A549 (cell line): ENCODE measurements at regions not wholly inside any gene's neighbourhood (a gene's known extent, or its start where the extent isn't known, plus 50 kb on each side); places are given as distances from the start of the nearest gene placed in this dataset.
"Not testable (repeated sequence)": the region's sequence is repeated elsewhere in the genome, so short reads cannot be mapped to it uniquely, and the experiment has no call there.

Experiments used
- ATAC-seq, 2 experiments: fragments of 200-7000 bp in 1 of 2; fragments of >200 bp in 1 of 2; cut with Nextera tagmentation in 1 of 2; cut with Tn5 transposase in 1 of 2; 3 replicates each; pipeline versions ENCODE4 v1.8.0 to v1.9.1; 2018 to 2020; ENCODE audit warnings: mild to moderate bottlenecking in 1 of 2, moderate library complexity in 1 of 2
- CTCF ChIA-PET: fragments of 300-600 bp; sonication (Branson Sonifier 250); formaldehyde crosslinking; extraction: SDS; loops from one replicate; lab custom pipeline; 2021; ENCODE audit warnings: antibody characterized with exemption, inconsistent platforms; lab: Yijun Ruan, JAX
- POLR2A ChIA-PET: fragments of 350-600 bp; formaldehyde crosslinking; extraction: SDS; loops from one replicate; lab custom pipeline; 2021; ENCODE audit warnings: antibody characterized with exemption, inconsistent platforms; lab: Yijun Ruan, JAX
- DNase-seq, 2 experiments: peaks; one replicate each; pipeline versions ENCODE4 v3.0.0 to v3.0.0-alpha.2; 2011 to 2016; ENCODE audit warnings: low read depth in 1 of 2, low spot score in 1 of 2
- FAIRE-seq: peaks from 2 replicates; lab custom pipeline; 2011; peaks lifted over from hg19 to GRCh38; lab: Jason Lieb, UNC
- H3K27ac ChIP-seq, 2 experiments: fragments of >200 bp; sonication (Bioruptor Twin); formaldehyde crosslinking; 3 replicates each; pipeline ENCODE4 v1.5.1; 2016 to 2017
- H3K4me1 ChIP-seq: fragments of >200 bp; sonication (Bioruptor Twin); formaldehyde crosslinking; 3 replicates; pipeline ENCODE4 v1.6.1; 2016
- H3K4me2 ChIP-seq: fragments of >200 bp; sonication (Bioruptor Twin); formaldehyde crosslinking; 3 replicates; pipeline ENCODE4 v1.6.1; 2016
- H3K4me3 ChIP-seq: fragments of >200 bp; sonication (Bioruptor Twin); formaldehyde crosslinking; 3 replicates; pipeline ENCODE4 v1.5.1; 2016
- H3K9me3 ChIP-seq: fragments of >200 bp; sonication (Bioruptor Twin); formaldehyde crosslinking; 3 replicates; pipeline ENCODE4 v1.6.1; 2016
- WGBS: methylation state at CpG from one replicate; pipeline ENCODE4 v1.1.6; 2017; ENCODE audit errors: missing lambda C conversion rate; 5-methylcytosine and 5-hydroxymethylcytosine counted together

DNA sequence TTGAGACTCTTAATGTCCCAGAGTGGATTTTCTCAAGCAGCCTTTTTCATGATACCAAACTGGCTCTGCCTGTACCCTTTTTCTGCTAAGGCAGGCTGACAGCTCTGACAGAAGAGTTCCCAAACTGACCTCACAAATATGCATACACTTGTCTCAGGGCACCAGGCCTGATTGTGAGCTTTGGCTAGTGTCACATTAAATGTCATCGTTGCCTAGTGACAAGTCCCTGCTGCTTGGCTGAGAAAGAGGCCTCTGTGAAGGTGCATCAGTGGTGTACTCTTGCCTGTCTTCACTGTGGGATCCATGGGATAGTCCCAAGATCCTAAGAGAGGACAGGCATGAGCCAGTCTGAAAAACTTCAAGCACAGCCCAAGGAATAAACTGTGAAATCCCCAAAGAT lies 68.8 kb downstream of the RBMY1J start:
- CTCF ChIA-PET: not testable (repeated sequence)
- no CpG with 5 or more reads among the region's 1 CpG for WGBS

DNA sequence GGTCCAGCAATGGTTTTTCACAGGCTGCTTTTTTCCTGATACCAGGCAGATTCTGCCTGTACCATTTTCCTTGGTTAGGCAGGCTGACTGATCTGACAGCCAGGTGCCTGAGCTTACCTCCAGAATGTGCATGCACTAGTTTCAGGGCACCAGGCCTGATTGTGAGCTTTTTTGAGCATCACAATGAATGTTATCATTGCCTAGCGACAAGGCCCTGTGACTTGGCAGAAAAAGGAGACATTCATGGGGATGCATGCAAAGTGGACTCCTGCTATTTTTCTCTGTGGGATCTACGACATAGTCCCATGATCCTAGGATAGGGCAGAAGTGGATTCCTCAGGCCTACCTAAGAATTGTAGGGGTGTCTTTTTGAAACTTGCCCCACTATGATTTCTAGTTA lies 74.6 kb downstream of the RBMY1J start:
- ATAC-seq, CTCF ChIA-PET, POLR2A ChIA-PET, H3K4me2 ChIP-seq, H3K27ac ChIP-seq, H3K4me1 ChIP-seq, H3K9me3 ChIP-seq, H3K4me3 ChIP-seq, DNase-seq, FAIRE-seq: not testable (repeated sequence)
- WGBS: no CpG with 5 or more reads among the region's 2 CpGs

More for the DNA sequence above, 68.8 kb downstream of the RBMY1J start:
- POLR2A ChIA-PET, ATAC-seq, H3K4me1 ChIP-seq, H3K4me3 ChIP-seq, H3K27ac ChIP-seq, DNase-seq, H3K4me2 ChIP-seq, H3K9me3 ChIP-seq: not testable (repeated sequence)
- peak; percentile 13 for FAIRE-seq

DNA sequence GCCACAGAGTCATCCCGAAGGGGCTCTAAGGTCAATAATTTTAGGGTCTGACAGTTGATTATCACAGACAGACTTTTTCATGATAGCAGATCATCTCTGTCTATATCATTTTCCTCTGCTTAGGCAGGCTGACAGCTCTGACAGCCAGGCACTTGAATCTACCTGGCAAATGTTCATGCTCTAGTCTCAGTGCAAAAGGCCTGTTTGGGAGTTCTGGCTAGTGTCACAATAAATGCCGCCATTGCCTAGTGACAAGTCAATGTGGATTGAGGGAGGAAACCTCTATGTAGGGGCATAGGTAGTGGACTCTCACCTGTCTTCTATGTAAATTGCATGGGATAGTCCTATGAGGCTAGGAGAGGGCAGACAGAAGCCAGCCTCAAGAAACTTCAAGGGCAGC lies 81.3 kb downstream of the RBMY1J start:
- CTCF ChIA-PET, POLR2A ChIA-PET, H3K27ac ChIP-seq, H3K4me3 ChIP-seq, ATAC-seq, H3K4me1 ChIP-seq, DNase-seq, H3K4me2 ChIP-seq, FAIRE-seq, H3K9me3 ChIP-seq: not testable (repeated sequence)
- no CpG with 5 or more reads among the region's 2 CpGs for WGBS

DNA sequence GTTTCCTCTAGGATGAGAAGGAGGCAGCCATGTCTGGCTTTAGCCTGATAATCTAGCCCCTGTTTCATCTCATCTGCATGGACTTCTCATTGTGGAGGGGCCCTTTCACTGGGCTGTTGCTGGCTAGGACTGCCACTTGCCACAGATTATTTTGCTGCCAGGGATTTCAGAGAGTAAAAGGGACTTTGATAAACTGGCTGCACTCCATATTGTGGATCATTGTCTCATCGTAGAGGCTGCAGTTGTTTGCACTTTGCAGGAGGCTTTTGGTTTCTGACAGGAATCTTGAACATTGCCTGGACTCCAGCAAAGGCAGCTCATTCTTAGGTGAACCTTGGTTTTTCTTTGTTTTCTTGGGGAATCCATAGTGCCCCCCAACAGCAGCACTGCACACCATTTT lies 85.5 kb downstream of the RBMY1J start:
- H3K4me1 ChIP-seq, CTCF ChIA-PET, FAIRE-seq, ATAC-seq, H3K4me2 ChIP-seq, H3K4me3 ChIP-seq, H3K27ac ChIP-seq, H3K9me3 ChIP-seq, POLR2A ChIA-PET, DNase-seq: not testable (repeated sequence)
- no CpG with 5 or more reads among the region's 1 CpG for WGBS

DNA sequence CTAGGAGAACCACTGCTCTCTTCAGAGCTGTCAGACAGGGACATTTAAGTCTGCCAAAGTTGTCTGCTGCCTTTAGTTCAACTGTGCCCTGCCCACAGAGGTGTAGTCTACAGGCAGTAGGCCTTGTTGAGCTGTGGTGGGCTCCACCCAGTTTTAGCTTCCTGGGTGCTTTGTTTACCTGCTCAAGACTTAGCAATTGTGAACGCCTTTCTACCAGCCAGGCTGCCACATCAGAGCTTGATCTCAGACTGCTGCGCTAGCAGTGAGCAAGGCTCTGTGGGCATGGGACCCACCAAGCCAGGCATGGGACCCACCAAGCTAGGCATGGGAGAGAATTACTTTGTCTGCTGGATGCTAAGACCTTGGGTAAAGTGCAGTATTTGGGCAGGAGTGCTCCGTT lies 96.5 kb downstream of the RBMY1J start:
- WGBS: no CpG with 5 or more reads among the region's 3 CpGs
- POLR2A ChIA-PET, CTCF ChIA-PET, H3K4me1 ChIP-seq, H3K27ac ChIP-seq, DNase-seq, FAIRE-seq, H3K4me2 ChIP-seq, ATAC-seq, H3K4me3 ChIP-seq, H3K9me3 ChIP-seq: not testable (repeated sequence)

DNA sequence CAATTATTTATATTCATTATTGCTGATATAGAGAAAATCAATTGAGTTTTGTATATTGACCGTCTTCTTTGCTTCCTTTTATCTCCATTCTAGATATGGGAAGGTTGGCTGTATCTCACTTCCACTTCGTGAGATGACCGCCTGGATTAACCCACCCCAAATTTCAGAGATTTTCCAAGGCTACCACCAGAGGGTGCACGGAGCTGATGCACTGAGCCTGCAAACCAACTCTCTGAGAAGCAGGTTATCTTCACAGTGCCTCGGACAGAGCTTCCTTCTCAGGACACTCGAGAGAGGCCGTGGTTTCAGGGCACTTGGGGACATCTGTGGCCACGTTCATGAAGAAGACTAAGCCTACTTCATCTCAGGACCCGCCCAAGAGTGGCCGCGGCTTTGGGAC lies 110.5 kb downstream of the RBMY1J start:
- no CpG with 5 or more reads among the region's 11 CpGs for WGBS
- H3K9me3 ChIP-seq, DNase-seq, H3K4me1 ChIP-seq, FAIRE-seq, H3K4me3 ChIP-seq, H3K27ac ChIP-seq, POLR2A ChIA-PET, CTCF ChIA-PET, H3K4me2 ChIP-seq: not testable (repeated sequence)
- peak; percentile 67 to 77; a peak in 3 of 6 replicates for ATAC-seq

DNA sequence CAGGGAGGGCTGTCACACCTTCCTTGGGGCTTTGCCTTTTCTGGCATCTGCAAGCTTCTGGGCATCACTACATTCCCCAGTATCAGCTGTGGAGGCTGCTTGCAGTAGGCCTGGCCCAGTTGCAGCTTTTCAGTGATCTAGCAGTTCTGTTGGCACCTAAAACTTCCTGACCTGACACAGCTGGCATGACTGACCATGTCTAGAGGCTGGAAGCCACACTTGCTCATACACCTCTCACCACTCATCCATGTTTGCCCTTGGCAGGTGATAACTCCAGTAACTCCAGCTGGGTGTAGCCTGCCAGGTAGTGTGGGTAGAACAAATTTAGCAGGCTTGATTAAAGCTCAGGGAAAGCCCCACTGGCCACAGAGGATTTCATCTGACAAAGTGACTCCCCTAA lies 122.6 kb downstream of the RBMY1J start:
- POLR2A ChIA-PET, H3K9me3 ChIP-seq, ATAC-seq, H3K4me3 ChIP-seq, FAIRE-seq, CTCF ChIA-PET, H3K4me2 ChIP-seq, H3K27ac ChIP-seq, DNase-seq, H3K4me1 ChIP-seq: not testable (repeated sequence)

DNA sequence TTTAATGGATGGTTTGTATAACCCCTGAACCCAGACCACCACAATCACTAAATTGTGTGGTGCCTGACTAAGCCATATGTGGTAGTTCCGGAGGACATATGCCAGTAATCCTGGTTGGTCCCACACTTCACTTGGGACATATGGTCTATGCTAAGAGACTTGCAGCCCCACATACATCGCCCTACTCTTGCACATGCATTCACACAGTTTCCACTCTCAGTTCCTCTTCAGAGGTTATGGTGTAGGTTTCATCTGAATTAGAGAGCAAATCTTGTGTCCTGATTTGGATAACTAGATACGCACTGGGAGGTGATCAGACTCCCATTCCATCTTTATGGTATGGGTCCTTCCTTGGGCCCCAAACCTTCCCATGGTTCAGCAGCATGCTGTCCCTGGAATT lies 169.8 kb downstream of the RBMY1J start:
- FAIRE-seq, POLR2A ChIA-PET: not testable (repeated sequence)
- WGBS: no CpG with 5 or more reads among the region's 3 CpGs

DNA sequence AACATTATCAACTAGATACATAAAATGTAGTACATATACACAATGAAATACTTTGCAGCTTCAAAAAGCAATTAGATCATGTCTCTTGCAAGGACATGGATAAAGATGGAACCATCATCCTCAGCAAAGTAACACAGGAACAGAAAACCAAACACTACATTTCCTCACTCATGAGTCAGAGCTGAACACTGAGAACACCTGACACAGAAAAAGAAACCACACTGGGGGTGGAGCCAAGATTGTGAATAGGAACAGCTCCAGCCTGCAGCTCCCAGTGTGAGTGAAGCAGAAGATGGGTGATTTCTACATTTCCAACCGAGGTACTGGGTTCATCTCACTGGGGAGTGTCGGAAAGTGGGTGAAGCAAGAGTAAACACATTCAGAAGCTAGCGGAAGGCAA lies 195.6 kb downstream of the RBMY1J start:
- H3K9me3 ChIP-seq, CTCF ChIA-PET, H3K27ac ChIP-seq, H3K4me2 ChIP-seq, H3K4me3 ChIP-seq, ATAC-seq, H3K4me1 ChIP-seq, FAIRE-seq, POLR2A ChIA-PET, DNase-seq: not testable (repeated sequence)
- 15% methylated on average over 2 of the region's 3 CpGs for WGBS

More for the DNA sequence above, 169.8 kb downstream of the RBMY1J start:
- H3K9me3 ChIP-seq, H3K27ac ChIP-seq, H3K4me2 ChIP-seq, ATAC-seq, DNase-seq, CTCF ChIA-PET, H3K4me1 ChIP-seq, H3K4me3 ChIP-seq: not testable (repeated sequence)

DNA sequence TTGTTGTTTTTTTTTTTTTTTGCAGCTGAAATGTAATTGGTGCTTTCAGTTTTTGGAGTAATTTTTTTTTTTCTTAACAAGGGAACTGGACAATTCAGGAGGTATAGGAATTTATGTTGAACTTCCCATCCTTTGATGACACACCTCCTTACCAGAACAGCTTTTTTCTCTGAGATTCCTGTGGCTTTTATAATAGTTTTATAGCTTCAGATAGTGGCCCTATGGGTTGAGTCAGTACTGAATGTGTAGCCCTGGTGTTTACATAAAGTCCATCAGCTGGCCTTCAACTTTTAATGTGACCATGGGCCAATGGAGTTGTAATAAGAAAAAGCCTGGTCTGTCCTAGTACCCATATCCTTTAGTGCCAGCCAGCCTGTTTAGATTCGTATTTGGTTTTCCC lies 201.8 kb downstream of the RBMY1J start:
- not testable (repeated sequence) for H3K9me3 ChIP-seq

DNA sequence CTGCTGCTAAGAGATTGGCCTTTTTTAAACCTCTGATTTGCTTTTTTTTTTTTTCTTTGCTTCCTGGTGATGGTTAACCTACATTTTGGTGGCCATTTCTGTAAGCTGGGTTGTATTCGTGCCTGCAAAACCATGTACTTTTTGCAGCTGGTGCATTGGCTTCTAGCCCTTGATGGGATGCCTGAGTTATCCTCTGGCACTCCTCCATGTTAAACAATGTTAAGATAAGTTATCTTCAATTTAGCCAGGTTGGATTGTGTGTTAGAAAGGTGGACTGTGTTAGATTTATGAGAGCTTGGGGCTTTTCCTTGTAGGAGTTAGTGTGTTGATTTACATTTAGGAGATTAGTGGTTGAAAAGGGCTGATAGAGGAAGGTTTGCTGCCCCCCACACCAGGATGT lies 202.4 kb downstream of the RBMY1J start:
- H3K4me1 ChIP-seq, FAIRE-seq, ATAC-seq, DNase-seq, CTCF ChIA-PET, POLR2A ChIA-PET, H3K4me3 ChIP-seq, H3K27ac ChIP-seq, H3K9me3 ChIP-seq, H3K4me2 ChIP-seq: not testable (repeated sequence)
- no CpG with 5 or more reads among the region's 1 CpG for WGBS

More for the DNA sequence above, 201.8 kb downstream of the RBMY1J start:
- FAIRE-seq, ATAC-seq, H3K4me2 ChIP-seq, DNase-seq, CTCF ChIA-PET, H3K4me1 ChIP-seq, H3K4me3 ChIP-seq, H3K27ac ChIP-seq, POLR2A ChIA-PET: not testable (repeated sequence)
- WGBS: no CpG with 5 or more reads among the region's 1 CpG

DNA sequence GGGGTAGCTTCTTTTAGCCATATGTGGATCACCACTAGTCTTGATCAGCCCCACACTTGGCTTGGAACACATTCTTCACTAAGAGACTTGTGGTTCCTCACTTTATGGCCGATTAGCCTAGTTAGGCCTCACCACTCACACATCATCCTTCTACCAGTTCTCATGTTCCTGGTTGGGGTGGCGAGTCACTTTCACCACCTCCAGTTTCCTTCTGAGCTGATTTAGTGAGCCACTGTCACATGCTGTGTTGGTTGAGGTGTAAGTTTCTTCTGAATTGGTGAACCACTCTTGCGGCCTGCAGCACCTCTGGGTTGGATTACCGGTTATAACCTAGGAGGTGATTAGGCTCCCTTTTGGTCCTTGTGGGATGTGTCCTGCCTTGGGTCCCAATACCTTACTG lies 203.7 kb downstream of the RBMY1J start:
- FAIRE-seq, H3K27ac ChIP-seq, ATAC-seq, DNase-seq, CTCF ChIA-PET, H3K4me2 ChIP-seq, H3K9me3 ChIP-seq, H3K4me1 ChIP-seq, H3K4me3 ChIP-seq, POLR2A ChIA-PET: not testable (repeated sequence)
- no CpG with 5 or more reads among the region's 4 CpGs for WGBS
